HG03521 (cell line): ENCODE measurements at regions not wholly inside any gene's neighbourhood (a gene's known extent, or its start where the extent isn't known, plus 50 kb on each side); places are given as distances from the start of the nearest gene placed in this dataset.

Experiments used
- ATAC-seq: cut with Tn5 transposase; IDR thresholded peaks from one replicate; pipeline ENCODE4 v1.9.1; 2021; ENCODE audit warnings: mild to moderate bottlenecking, moderate library complexity; ENCODE audit not compliant: unreplicated experiment

- ATAC-seq: no peak
Observed at GRCh38 chr4:183846951-183847350, 58.2 kb upstream of the STOX2 start.

- no peak for ATAC-seq
Observed at GRCh38 chr4:183848805-183849204, 56.3 kb upstream of the STOX2 start.

- ATAC-seq: no peak
Observed at GRCh38 chr4:183852910-183853547, 52.1 kb upstream of the STOX2 start.

GRCh38 chr4:183853548-183853940, 51.6 kb upstream of the STOX2 start:
- no peak for ATAC-seq
